Prostate gland (tissue), 2 donors: ENCODE measurements at regions not wholly inside any gene's neighbourhood (a gene's known extent, or its start where the extent isn't known, plus 50 kb on each side); places are given as distances from the start of the nearest gene placed in this dataset.

ENCODE experiments used
- CTCF ChIP-seq, 4 experiments: fragments of 200-600 bp in 2 of 4; fragments of 450-650 bp in 2 of 4; sonication (generic) in 2 of 4; IDR thresholded peaks; 1 replicate in 3 of 4; 2 replicates in 1 of 4; pipeline ENCODE4 v1.5.1; 2016 to 2019; ENCODE audit warnings: antibody characterized with exemption in 4 of 4, mild to moderate bottlenecking in 2 of 4, moderate library complexity in 2 of 4
- POLR2A ChIP-seq: fragments of 450-650 bp; IDR thresholded peaks from one replicate; pipeline ENCODE4 v1.6.1; 2016; ENCODE audit warnings: antibody characterized with exemption, mild to moderate bottlenecking
- POLR2AphosphoS5 ChIP-seq: sonication (generic); formaldehyde crosslinking; IDR thresholded peaks from one replicate; pipeline ENCODE4 v1.6.1; 2017; ENCODE audit warnings: antibody characterized with exemption

- TF ChIP-seq CTCF (IDR thresholded peaks at IDR 0.05), result no peak
- TF ChIP-seq POLR2A, result no peak
- TF ChIP-seq POLR2AphosphoS5, result no peak
Observed at GRCh38 chr13:60838581-60838980, 441.6 kb downstream of the TDRD3 start.
